Endothelial cell (in vitro differentiated cells): ENCODE measurements at regions not wholly inside any gene's neighbourhood (a gene's known extent, or its start where the extent isn't known, plus 50 kb on each side); places are given as distances from the start of the nearest gene placed in this dataset.

Experiments
- DNase-seq: peaks from one replicate; pipeline ENCODE4 v3.0.0; 2021; ENCODE audit warnings: low spot score
- H3K27ac Mint-ChIP-seq: one replicate; pipeline ENCODE4 v1.8.0; 2021; ENCODE audit warnings: mixed read lengths, inconsistent platforms; ENCODE audit not compliant: unreplicated experiment
- H3K27me3 Mint-ChIP-seq: one replicate; pipeline ENCODE4 v1.8.0; 2021; ENCODE audit warnings: mild to moderate bottlenecking, moderate library complexity, mixed read lengths, inconsistent platforms; ENCODE audit not compliant: unreplicated experiment
- H3K36me3 Mint-ChIP-seq: one replicate; pipeline ENCODE4 v1.8.0; 2021; ENCODE audit warnings: mild to moderate bottlenecking, low read depth, mixed read lengths, inconsistent platforms; ENCODE audit not compliant: unreplicated experiment
- H3K4me1 Mint-ChIP-seq: one replicate; pipeline ENCODE4 v1.8.0; 2021; ENCODE audit warnings: mild to moderate bottlenecking, mixed read lengths, inconsistent platforms; ENCODE audit not compliant: unreplicated experiment
- H3K4me3 Mint-ChIP-seq: one replicate; pipeline ENCODE4 v1.8.0; 2021; ENCODE audit warnings: mild to moderate bottlenecking, mixed read lengths, inconsistent platforms; ENCODE audit not compliant: unreplicated experiment
- H3K9me3 Mint-ChIP-seq: one replicate; pipeline ENCODE4 v1.8.0; 2021; ENCODE audit warnings: mixed read lengths, inconsistent platforms; ENCODE audit not compliant: unreplicated experiment
- CTCF ChIP-seq: fragments of 200-600 bp; sonication (generic); IDR thresholded peaks from one replicate; pipeline ENCODE4 v1.5.0; 2021; ENCODE audit warnings: antibody characterized with exemption; ENCODE audit not compliant: unreplicated experiment

GRCh38 chr6:21413428-21413827 is 180.1 kb upstream of the SOX4 start:
- no peak for TF ChIP-seq CTCF
- no peaks in the 10 kb centered on the region for H3K36me3 Mint-ChIP-seq
- H3K9me3 Mint-ChIP-seq = no peaks in the 10 kb centered on the region
- H3K27ac Mint-ChIP-seq = no peak overlapping the region
- DNase-seq = no peak
- H3K27me3 Mint-ChIP-seq = no peaks in the 10 kb centered on the region
- no peaks in the 10 kb centered on the region for H3K4me1 Mint-ChIP-seq
- no peak overlapping the region for H3K4me3 Mint-ChIP-seq

DNA sequence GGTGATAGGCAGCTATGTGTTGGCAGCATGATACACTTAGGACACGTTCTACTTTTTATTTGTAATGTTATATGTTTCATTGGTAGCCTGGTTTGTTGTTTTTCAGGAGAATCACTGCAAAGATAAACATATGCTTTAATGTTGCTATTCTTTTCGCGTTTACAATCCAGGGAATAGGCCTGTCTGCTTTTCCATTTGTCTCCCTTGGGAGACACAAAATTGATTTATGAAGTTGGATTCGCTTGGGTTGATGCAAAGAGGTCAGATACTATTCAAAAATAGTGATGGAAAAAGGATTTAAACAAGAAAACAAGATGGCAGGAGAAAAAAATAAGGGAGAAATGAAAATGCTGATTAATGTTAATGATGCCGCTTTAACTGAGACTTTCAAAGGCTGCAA is 179.5 kb upstream of the SOX4 start:
- TF ChIP-seq CTCF = no peak
- Mint-ChIP-seq H3K9me3 (no peaks in the 10 kb centered on the region), H3K27ac (no peak overlapping the region)

DNA sequence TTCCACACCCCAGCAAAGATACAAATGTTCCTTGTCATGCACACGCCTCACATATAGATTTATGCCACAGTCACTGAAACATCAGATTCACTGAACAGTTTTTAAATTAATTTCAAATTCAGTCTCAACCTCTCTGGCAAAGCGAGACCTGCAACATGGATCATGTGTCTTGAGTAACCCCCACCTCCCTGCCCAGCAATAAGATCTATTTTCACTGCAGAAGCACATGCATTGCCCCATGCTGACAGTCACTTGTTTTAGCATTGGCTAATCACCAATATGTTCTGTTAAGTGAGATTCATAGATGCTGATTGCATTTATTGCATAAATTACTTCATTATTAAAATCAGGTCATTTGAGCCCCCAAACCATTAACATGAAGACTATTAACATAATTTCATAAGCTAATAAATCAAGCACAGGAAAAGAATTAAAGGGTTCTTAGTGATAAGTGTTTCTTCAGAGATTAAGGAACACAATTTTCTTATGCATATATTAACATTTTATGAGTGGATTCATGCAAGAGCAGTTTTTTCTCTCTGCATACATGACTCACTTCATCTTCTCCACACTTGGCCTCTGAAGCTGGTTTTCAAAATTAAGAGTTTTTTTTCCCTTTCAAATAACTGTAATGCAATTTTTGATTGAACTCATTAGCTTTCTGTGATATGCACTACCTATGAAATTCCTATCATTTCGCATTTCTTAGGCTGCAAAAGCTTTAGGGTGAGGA is 173.2 kb upstream of the SOX4 start:
- Mint-ChIP-seq H3K4me3 (no peak overlapping the region), H3K4me1 (peaks cover 3% of the 10 kb centered on the region), H3K27ac (no peak overlapping the region), H3K27me3 (peaks cover 4% of the 10 kb centered on the region), H3K9me3 (no peaks in the 10 kb centered on the region), H3K36me3 (peaks cover 6% of the 10 kb centered on the region)
- TF ChIP-seq CTCF = no peak
- DNase-seq = no peak

More for the DNA sequence above, 179.5 kb upstream of the SOX4 start:
- H3K4me3 Mint-ChIP-seq = no peak overlapping the region
- no peaks in the 10 kb centered on the region for H3K36me3 Mint-ChIP-seq
- H3K27me3 Mint-ChIP-seq = no peaks in the 10 kb centered on the region
- DNase-seq = no peak
- H3K4me1 Mint-ChIP-seq = no peaks in the 10 kb centered on the region

DNA sequence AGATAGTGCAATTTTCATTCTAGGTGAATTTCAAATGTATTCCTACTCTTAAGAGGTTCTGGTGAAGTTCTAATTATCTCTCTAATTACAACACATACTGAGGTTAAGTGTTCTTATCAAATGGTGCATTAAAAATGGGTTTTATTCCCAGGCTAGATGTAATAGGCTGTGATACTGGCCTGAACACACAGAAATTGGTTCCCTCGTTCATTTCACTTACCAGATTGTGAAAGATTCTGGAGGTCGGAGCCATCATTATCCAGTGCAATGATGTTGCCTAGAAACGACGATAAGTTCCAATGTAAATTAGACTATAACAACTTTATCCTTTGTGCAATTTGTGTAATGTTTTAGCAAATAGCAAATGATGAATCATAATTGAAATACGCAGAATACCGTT is 172.6 kb upstream of the SOX4 start:
- no peak for DNase-seq
- Mint-ChIP-seq H3K27ac (no peak overlapping the region), H3K4me1 (peaks cover 3% of the 10 kb centered on the region), H3K4me3 (no peak overlapping the region), H3K9me3 (no peaks in the 10 kb centered on the region), H3K36me3 (peaks cover 6% of the 10 kb centered on the region), H3K27me3 (peaks cover 4% of the 10 kb centered on the region)
- no peak for TF ChIP-seq CTCF

DNA sequence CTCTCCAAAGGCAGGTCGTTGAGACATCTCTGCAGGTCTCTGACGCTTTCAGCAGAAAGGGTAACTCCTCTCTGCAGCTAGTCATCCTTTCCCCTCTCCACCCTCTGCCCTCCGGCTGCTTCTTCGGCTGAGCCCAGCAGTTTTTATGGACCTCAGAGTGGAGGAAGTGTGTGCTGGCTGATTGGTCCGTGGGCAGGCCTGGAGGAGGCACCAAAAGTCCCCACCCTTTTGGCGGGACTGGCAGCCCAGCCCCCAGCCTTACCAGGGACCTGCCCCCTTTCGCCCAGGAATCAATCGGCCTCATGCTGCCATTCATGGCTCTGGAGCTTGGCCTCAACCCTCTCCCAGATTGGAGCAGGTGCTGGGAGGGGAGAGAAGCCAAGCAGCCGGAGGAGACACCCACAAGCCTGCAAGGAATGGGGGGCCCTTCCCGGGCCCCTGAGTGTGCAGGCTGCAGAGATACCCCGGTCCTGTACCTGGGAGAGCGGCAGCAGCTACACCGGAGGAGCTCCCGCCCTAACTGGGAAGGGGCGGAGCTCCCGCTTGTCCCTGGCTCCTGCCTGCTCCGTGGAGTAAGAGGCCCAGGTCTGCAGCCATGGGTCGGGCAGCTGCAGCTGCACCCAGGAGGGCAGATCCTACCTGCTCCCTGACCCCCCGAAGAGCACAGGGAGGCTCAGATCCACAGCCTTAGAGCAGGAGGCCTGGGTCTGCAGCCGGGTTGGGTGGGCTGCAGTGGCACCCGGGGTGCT is 170.3 kb upstream of the SOX4 start:
- no peak for DNase-seq
- Mint-ChIP-seq H3K4me1 (peaks cover 3% of the 10 kb centered on the region), H3K27ac (no peak overlapping the region), H3K4me3 (no peak overlapping the region), H3K36me3 (peaks cover 6% of the 10 kb centered on the region), H3K9me3 (no peaks in the 10 kb centered on the region), H3K27me3 (peaks cover 4% of the 10 kb centered on the region)
- TF ChIP-seq CTCF = no peak
